ENCODE measurements at regions not wholly inside any gene's neighbourhood (a gene's known extent, or its start where the extent isn't known, plus 50 kb on each side); places are given as distances from the start of the nearest gene placed in this dataset.

GRCh38 chr7:81638198-81638597, 131.6 kb downstream of the HGF start:
- TF ChIP-seq, protein P1, sequence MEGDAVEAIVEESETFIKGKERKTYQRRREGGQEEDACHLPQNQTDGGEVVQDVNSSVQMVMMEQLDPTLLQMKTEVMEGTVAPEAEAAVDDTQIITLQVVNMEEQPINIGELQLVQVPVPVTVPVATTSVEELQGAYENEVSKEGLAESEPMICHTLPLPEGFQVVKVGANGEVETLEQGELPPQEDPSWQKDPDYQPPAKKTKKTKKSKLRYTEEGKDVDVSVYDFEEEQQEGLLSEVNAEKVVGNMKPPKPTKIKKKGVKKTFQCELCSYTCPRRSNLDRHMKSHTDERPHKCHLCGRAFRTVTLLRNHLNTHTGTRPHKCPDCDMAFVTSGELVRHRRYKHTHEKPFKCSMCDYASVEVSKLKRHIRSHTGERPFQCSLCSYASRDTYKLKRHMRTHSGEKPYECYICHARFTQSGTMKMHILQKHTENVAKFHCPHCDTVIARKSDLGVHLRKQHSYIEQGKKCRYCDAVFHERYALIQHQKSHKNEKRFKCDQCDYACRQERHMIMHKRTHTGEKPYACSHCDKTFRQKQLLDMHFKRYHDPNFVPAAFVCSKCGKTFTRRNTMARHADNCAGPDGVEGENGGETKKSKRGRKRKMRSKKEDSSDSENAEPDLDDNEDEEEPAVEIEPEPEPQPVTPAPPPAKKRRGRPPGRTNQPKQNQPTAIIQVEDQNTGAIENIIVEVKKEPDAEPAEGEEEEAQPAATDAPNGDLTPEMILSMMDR (tag by site-specific recombination; IDR thresholded peaks at IDR 0.05) = no peak
- TF ChIP-seq ZNF274 (IDR thresholded peaks at IDR 0.05; ENCODE audit: low read length) = no peak
- TF ChIP-seq ZNF274 (tag by site-specific recombination; IDR thresholded peaks at IDR 0.05; ENCODE audit: borderline replicate concordance) = no peak
- TF ChIP-seq, protein P2, sequence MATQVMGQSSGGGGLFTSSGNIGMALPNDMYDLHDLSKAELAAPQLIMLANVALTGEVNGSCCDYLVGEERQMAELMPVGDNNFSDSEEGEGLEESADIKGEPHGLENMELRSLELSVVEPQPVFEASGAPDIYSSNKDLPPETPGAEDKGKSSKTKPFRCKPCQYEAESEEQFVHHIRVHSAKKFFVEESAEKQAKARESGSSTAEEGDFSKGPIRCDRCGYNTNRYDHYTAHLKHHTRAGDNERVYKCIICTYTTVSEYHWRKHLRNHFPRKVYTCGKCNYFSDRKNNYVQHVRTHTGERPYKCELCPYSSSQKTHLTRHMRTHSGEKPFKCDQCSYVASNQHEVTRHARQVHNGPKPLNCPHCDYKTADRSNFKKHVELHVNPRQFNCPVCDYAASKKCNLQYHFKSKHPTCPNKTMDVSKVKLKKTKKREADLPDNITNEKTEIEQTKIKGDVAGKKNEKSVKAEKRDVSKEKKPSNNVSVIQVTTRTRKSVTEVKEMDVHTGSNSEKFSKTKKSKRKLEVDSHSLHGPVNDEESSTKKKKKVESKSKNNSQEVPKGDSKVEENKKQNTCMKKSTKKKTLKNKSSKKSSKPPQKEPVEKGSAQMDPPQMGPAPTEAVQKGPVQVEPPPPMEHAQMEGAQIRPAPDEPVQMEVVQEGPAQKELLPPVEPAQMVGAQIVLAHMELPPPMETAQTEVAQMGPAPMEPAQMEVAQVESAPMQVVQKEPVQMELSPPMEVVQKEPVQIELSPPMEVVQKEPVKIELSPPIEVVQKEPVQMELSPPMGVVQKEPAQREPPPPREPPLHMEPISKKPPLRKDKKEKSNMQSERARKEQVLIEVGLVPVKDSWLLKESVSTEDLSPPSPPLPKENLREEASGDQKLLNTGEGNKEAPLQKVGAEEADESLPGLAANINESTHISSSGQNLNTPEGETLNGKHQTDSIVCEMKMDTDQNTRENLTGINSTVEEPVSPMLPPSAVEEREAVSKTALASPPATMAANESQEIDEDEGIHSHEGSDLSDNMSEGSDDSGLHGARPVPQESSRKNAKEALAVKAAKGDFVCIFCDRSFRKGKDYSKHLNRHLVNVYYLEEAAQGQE (tag by site-specific recombination; IDR thresholded peaks at IDR 0.05) = no peak
- TF ChIP-seq ZNF544 (tag by site-specific recombination; IDR thresholded peaks at IDR 0.05) = no peak
- TF ChIP-seq, protein P3, sequence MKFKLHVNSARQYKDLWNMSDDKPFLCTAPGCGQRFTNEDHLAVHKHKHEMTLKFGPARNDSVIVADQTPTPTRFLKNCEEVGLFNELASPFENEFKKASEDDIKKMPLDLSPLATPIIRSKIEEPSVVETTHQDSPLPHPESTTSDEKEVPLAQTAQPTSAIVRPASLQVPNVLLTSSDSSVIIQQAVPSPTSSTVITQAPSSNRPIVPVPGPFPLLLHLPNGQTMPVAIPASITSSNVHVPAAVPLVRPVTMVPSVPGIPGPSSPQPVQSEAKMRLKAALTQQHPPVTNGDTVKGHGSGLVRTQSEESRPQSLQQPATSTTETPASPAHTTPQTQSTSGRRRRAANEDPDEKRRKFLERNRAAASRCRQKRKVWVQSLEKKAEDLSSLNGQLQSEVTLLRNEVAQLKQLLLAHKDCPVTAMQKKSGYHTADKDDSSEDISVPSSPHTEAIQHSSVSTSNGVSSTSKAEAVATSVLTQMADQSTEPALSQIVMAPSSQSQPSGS (tag by site-specific recombination; IDR thresholded peaks at IDR 0.05; ENCODE audit: low read depth) = no peak
- TF ChIP-seq ZNF529 (tag by site-specific recombination; IDR thresholded peaks at IDR 0.05; ENCODE audit: insufficient replicate concordance) = no peak
- no peak for TF ChIP-seq ZNF133 (tag by site-specific recombination; IDR thresholded peaks at IDR 0.05)
- no peak for TF ChIP-seq SP2 (tag by site-specific recombination; IDR thresholded peaks at IDR 0.05)
- TF ChIP-seq EGR2 (tag by site-specific recombination; IDR thresholded peaks at IDR 0.05; ENCODE audit: low read depth) = no peak
- TF ChIP-seq ZNF518A (tag by site-specific recombination; conservative IDR thresholded peaks at IDR 0.05; ENCODE audit: low read depth) = no peak
- no peak for TF ChIP-seq SETDB1 (IDR thresholded peaks at IDR 0.05; ENCODE audit: insufficient read length, low read length)
- TF ChIP-seq ZBTB8A (tag by site-specific recombination; IDR thresholded peaks at IDR 0.05) = no peak
- no peak for TF ChIP-seq ZNF670 (tag by site-specific recombination; IDR thresholded peaks at IDR 0.05; ENCODE audit: low read depth)
